Liver (tissue), 3 donors: ENCODE measurements at regions not wholly inside any gene's neighbourhood (a gene's known extent, or its start where the extent isn't known, plus 50 kb on each side); places are given as distances from the start of the nearest gene placed in this dataset.

Source experiments
- EGR1 ChIP-seq, 2 donors: IDR thresholded peaks; 2 replicates each; pipeline ENCODE4 v1.6.1; 2016 to 2018; ENCODE audit warnings: antibody characterized with exemption in 2 of 2, low read depth in 2 of 2
- GABPA ChIP-seq, 2 donors: IDR thresholded peaks in 1 of 2; conservative IDR thresholded peaks in 1 of 2; 2 replicates each; pipeline ENCODE4 v1.6.1; 2016; ENCODE audit warnings: antibody characterized with exemption in 2 of 2, mild to moderate bottlenecking in 1 of 2, moderate library complexity in 1 of 2
- JUND ChIP-seq, 2 donors: IDR thresholded peaks; 2 replicates each; pipeline ENCODE4 v1.6.1; 2016; ENCODE audit warnings: antibody characterized with exemption in 2 of 2
- MAX ChIP-seq: IDR thresholded peaks from 2 replicates; pipeline ENCODE4 v1.6.1; 2016; ENCODE audit warnings: antibody characterized with exemption
- NR2F2 ChIP-seq: IDR thresholded peaks from 2 replicates; pipeline ENCODE4 v1.6.1; 2016; ENCODE audit warnings: antibody characterized with exemption
- RAD21 ChIP-seq, 2 donors: IDR thresholded peaks; 2 replicates each; pipeline ENCODE4 v1.6.1; 2016; ENCODE audit warnings: antibody characterized with exemption in 2 of 2, mild to moderate bottlenecking in 2 of 2
- RXRA ChIP-seq, 2 donors: IDR thresholded peaks; 2 replicates each; pipeline ENCODE4 v1.6.1; 2017 to 2018; ENCODE audit warnings: antibody characterized with exemption in 2 of 2, mild to moderate bottlenecking in 1 of 2
- SP1 ChIP-seq: IDR thresholded peaks from 2 replicates; pipeline ENCODE4 v1.6.1; 2018; ENCODE audit warnings: antibody characterized with exemption, mild to moderate bottlenecking
- TAF1 ChIP-seq: conservative IDR thresholded peaks from 2 replicates; pipeline ENCODE4 v1.6.1; 2016; ENCODE audit warnings: antibody characterized with exemption, mild to moderate bottlenecking
- YY1 ChIP-seq: IDR thresholded peaks from 2 replicates; pipeline ENCODE4 v1.6.1; 2016; ENCODE audit warnings: antibody characterized with exemption, mild to moderate bottlenecking
- TF ChIP-seq, protein P1 (sequence below): IDR thresholded peaks from 2 replicates; pipeline ENCODE4 v1.6.1; 2016; ENCODE audit warnings: antibody characterized with exemption, mild to moderate bottlenecking
- TF ChIP-seq, protein P2 (sequence below): fragments of 150-350 bp; IDR thresholded peaks from 2 replicates; pipeline ENCODE4 v1.5.1; 2017; ENCODE audit warnings: improper control_type of control experiment, low read depth, low read length; ENCODE audit not compliant: missing input control
- TF ChIP-seq, protein P3 (sequence below): IDR thresholded peaks from 2 replicates; pipeline ENCODE4 v1.6.1; 2016; ENCODE audit warnings: antibody characterized with exemption
- TF ChIP-seq, protein P4 (sequence below): IDR thresholded peaks from 2 replicates; pipeline ENCODE4 v1.6.1; 2016; ENCODE audit warnings: antibody characterized with exemption
- donor health status: healthy.
- donor health status: healthy.

- TF ChIP-seq SP1 (no peak), RXRA (IDR thresholded peaks at IDR 0.05) (no peak), RAD21 (IDR thresholded peaks at IDR 0.05) (no peak), JUND (IDR thresholded peaks at IDR 0.05) (no peak), NR2F2 (no peak), GABPA (IDR thresholded peaks at IDR 0.05 in 1 of 2, conservative IDR thresholded peaks at IDR 0.05 in 1 of 2) (no peak), MAX (no peak), TAF1 (no peak), YY1 (no peak), EGR1 (IDR thresholded peaks at IDR 0.05; ENCODE audit: low read depth in 2 of 2) (no peak)
- TF ChIP-seq, protein P1, sequence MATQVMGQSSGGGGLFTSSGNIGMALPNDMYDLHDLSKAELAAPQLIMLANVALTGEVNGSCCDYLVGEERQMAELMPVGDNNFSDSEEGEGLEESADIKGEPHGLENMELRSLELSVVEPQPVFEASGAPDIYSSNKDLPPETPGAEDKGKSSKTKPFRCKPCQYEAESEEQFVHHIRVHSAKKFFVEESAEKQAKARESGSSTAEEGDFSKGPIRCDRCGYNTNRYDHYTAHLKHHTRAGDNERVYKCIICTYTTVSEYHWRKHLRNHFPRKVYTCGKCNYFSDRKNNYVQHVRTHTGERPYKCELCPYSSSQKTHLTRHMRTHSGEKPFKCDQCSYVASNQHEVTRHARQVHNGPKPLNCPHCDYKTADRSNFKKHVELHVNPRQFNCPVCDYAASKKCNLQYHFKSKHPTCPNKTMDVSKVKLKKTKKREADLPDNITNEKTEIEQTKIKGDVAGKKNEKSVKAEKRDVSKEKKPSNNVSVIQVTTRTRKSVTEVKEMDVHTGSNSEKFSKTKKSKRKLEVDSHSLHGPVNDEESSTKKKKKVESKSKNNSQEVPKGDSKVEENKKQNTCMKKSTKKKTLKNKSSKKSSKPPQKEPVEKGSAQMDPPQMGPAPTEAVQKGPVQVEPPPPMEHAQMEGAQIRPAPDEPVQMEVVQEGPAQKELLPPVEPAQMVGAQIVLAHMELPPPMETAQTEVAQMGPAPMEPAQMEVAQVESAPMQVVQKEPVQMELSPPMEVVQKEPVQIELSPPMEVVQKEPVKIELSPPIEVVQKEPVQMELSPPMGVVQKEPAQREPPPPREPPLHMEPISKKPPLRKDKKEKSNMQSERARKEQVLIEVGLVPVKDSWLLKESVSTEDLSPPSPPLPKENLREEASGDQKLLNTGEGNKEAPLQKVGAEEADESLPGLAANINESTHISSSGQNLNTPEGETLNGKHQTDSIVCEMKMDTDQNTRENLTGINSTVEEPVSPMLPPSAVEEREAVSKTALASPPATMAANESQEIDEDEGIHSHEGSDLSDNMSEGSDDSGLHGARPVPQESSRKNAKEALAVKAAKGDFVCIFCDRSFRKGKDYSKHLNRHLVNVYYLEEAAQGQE: no peak
- TF ChIP-seq, protein P2, sequence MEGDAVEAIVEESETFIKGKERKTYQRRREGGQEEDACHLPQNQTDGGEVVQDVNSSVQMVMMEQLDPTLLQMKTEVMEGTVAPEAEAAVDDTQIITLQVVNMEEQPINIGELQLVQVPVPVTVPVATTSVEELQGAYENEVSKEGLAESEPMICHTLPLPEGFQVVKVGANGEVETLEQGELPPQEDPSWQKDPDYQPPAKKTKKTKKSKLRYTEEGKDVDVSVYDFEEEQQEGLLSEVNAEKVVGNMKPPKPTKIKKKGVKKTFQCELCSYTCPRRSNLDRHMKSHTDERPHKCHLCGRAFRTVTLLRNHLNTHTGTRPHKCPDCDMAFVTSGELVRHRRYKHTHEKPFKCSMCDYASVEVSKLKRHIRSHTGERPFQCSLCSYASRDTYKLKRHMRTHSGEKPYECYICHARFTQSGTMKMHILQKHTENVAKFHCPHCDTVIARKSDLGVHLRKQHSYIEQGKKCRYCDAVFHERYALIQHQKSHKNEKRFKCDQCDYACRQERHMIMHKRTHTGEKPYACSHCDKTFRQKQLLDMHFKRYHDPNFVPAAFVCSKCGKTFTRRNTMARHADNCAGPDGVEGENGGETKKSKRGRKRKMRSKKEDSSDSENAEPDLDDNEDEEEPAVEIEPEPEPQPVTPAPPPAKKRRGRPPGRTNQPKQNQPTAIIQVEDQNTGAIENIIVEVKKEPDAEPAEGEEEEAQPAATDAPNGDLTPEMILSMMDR: no peak
- TF ChIP-seq, protein P3, sequence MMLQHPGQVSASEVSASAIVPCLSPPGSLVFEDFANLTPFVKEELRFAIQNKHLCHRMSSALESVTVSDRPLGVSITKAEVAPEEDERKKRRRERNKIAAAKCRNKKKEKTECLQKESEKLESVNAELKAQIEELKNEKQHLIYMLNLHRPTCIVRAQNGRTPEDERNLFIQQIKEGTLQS: no peak
- TF ChIP-seq, protein P4, sequence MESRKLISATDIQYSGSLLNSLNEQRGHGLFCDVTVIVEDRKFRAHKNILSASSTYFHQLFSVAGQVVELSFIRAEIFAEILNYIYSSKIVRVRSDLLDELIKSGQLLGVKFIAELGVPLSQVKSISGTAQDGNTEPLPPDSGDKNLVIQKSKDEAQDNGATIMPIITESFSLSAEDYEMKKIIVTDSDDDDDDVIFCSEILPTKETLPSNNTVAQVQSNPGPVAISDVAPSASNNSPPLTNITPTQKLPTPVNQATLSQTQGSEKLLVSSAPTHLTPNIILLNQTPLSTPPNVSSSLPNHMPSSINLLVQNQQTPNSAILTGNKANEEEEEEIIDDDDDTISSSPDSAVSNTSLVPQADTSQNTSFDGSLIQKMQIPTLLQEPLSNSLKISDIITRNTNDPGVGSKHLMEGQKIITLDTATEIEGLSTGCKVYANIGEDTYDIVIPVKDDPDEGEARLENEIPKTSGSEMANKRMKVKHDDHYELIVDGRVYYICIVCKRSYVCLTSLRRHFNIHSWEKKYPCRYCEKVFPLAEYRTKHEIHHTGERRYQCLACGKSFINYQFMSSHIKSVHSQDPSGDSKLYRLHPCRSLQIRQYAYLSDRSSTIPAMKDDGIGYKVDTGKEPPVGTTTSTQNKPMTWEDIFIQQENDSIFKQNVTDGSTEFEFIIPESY: no peak
Observed at GRCh38 chr9:3088219-3088618, 244.3 kb upstream of the PUM3 start.
